NOMO-1 treated with DMSO at 0.1 percent for 48 hours (cell line): ENCODE measurements at regions not wholly inside any gene's neighbourhood (a gene's known extent, or its start where the extent isn't known, plus 50 kb on each side); places are given as distances from the start of the nearest gene placed in this dataset.
A peak's percentile ranks its signal among the peaks of the same experiment; 100 is the strongest.
"Not testable (repeated sequence)": the region's sequence is repeated elsewhere in the genome, so short reads cannot be mapped to it uniquely, and the experiment has no call there.

Source experiments
- DNase-seq: peaks from one replicate; lab custom pipeline; 2025; ENCODE audit not compliant: unreplicated experiment; lab: John Stamatoyannopoulos, UW

DNA sequence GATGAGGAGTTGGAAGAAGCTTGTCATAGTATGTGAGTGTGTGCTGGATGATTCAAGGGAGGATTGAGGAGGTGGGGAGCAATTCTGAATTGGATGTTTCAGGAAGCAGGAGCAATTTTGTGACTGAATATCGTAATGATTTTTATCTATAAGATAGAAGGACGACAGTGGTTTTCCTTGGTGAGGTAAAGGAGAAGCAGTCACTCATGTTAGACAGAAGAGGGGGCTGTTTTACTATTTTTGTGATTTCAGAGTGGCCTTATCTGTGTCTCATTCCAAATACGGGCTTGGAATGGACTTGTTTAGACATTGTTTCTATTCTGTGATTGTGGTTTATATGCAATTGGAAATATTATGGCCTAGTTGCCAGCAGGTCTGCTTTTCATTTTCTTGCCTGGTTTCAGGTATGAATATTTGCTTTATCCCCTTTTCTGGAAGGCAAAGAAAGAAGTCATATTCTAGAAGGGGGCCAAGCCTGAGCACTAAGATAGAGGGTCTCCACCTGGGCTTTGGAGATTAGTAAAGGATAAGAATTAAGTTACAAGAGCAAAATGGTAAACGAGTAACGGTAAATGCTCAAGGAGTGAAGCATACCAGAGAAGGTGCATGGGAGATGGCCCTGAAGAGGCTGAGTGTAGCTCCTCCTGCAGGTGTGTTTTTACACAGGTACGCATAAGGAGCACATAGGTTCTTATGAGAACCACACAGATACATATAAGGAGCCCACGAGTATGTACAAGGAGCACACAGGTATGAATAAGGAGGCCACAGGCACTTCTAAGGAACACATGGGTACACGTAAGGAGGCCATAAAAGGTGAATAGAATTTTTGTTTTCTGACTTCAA, 124.6 kb upstream of the KCNAB1 start:
- DNase-seq = peak; percentile 67

DNA sequence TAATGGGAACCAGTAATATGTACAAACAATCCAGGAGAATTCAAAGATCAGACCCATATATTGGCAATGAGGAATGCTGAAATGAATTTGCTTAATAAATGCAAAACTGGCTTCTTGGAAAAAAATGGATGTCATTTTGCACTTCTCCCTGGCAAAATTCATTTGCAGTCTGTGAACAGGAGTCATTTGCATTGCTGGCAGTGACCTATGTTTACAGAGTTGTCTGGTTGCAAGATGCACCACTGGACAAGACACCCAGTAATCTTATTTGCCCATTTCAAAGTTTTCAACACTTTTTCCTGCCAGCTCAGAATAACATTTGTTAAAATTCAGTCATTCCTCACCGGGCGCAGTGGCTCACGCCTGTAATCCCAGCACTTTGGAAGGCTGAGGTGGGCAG, 123.5 kb upstream of the KCNAB1 start:
- DNase-seq = no peak

DNA sequence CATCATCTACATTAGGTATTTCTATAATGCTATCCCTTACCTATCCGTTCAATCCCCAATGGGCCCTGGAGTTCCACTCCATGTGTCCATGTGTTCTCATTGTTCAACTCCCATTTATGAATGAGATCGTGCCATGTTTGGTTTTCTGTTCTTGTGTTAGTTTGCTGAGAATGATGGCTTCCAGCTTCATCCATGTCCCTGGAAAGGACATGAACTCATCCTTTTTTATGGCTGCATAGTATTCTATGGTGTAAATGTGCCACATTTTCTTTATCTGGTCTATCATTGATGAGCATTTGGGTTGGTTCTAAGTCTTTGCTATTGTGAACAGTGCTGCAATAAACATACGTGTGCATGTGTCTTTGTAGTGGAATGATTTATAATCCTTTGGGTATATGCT, 122.2 kb upstream of the KCNAB1 start:
- not testable (repeated sequence) for DNase-seq

GRCh38 chr3:156005736-156006135, 114.6 kb upstream of the KCNAB1 start:
- DNase-seq = no peak

GRCh38 chr3:156010829-156011228, 109.5 kb upstream of the KCNAB1 start:
- no peak for DNase-seq

GRCh38 chr3:156014489-156014888, 105.9 kb upstream of the KCNAB1 start:
- DNase-seq = peak; percentile 53

DNA sequence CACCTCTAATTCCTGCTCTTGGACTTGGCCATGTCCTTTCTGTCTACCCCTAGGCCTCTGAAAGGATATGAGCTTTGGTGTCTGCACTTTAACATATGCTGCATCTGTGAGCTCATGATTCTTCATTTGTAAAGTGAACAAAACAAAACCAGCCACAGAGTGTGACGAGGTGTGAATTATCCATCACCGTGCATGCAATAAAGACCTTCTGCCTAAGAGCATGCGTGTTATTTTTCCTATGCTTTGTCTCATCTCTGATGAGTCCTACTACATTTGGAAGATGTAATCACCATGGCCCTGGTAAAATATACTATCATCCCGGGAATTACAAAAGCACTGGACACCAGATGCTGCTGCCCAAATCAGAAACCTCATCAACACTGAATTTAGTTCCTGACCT, 103.5 kb upstream of the KCNAB1 start:
- no peak for DNase-seq

DNA sequence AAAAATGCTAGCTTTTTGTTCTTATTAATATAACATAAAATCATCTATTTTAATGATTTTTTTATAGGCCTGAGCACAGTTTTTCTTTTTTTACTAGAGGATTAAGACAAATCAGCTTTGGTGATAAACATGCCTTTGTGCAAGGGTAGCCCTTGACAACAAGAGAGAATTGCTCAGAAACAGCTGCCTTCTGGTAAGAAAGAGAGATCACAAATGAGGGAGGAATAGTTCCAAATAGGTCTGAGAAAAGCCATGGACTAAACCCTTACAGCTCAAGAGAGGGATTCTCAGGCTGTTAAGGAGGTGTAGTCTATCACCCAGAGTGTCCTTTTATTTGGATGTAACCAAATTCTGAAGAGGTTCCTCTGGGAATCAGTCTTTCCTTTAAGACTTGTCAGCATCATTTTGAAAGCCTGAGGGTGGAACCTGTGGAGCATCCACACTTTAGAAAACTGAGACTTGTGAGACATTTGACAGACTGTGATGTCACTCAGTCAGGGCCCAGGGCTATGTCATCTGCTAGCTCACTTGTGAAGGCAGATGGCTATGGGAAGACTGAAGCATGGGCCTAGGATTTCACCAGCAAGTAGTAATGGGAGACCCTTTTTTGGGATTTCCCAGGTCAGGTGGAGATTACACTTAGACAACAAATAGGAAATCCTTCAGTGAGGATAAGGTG, 102.9 kb upstream of the KCNAB1 start:
- DNase-seq = no peak

DNA sequence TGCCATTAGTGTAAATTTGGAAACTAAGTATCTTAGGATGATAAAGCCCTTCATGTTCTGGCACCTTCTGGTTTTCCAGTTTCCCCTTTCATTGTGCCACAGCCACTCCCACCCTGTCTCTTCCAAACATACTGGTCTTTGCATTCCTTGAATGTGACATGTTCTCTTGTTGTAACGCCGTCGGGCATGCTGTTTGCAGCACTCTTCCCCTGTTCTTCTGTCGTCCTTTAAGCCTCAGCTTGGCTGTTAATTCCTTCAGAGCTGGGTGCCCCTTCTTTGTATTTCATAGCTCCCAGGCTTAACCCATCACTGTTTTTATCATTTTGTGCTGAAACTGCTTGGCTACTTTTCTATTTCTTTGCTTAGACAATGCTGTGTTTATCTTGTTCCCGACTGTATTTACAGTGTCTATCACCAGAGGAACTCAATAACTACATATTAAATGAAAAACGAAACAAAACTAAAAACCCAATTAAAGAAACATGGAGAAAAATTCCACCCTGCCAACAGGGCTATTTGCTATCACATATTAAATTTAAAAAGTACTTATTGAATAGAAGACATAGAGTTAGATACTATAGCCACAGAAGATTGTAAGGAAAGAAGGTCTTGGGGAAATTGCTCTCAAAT, 95.4 kb upstream of the KCNAB1 start:
- no peak for DNase-seq

DNA sequence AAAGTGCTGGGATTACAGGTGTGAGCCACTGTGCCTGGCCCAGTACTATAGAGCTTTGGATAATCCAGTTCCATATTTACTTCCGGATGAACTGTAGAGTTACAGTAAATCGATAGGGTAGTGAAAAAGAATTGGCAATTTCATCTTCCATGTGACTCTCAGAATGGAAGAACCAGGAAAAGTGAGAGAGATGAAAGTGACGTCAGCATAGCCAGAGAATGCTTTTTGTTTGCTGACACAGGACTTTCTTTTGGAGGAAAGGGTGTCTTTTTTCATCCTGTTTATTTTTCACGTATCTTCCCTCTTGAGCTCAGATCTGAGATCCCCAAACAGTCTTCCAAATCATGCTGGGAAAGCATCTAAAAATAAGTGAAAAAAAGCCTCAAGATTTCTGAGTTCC, 91.2 kb upstream of the KCNAB1 start:
- DNase-seq = no peak

DNA sequence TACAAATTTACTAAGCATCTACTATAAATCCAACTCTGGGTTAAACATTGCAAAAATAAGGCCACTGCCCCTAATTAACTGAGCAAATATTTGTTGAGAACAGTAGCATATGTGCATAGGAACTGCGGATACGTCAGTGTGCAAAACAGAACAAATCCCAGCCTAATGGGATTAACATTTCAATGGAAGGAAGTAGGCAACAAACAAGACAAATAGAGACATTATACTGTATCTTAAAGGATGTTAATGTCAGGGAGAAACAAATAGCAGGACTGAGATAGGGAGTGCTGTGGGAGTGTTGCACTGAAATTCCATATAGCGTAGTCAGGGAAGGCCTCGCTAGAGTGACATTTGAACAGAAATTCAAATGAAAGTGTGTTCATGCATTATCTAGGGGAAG, 89.7 kb upstream of the KCNAB1 start:
- no peak for DNase-seq

DNA sequence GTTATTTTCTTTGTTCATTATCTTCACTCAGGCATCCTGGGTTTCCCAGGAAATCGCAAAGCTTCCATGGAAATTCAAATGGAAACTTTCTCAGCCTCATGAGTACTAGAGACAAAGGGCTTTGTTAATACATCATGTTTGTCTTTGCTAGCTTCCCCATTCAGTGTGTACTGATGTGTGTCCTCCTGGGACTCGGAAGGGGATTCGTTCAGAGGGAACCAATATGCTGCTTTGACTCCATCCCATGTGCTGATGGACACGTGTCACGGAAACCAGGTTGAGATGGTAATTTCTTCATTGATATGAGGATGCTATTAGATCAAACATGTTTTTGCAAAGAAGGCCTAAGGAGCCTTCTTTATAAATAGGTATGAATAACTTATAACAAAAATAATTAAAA, 87.0 kb upstream of the KCNAB1 start:
- no peak for DNase-seq

DNA sequence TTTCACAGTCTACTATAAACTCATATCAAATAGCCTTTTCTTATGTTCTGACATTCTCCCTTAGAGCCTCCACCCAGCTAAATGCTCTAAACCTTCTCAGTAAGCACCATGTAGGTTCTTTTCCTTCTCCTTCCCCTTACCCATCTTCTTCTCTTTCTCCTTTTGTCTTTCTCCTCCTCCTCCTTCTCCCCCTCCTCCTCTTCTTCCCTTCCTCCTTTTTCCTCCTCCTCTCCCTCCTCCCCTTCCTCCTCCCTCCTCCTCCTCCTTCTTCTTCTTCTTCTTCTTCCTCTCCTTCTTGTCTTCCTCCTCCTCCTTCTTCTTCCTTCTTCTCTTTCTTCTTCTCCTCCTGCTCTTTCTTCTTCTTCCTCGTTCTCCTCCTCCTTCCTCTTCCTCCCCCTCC, 85.2 kb upstream of the KCNAB1 start:
- DNase-seq = no peak

- DNase-seq = no peak
Observed at GRCh38 chr3:156036258-156037053, 83.9 kb upstream of the KCNAB1 start.

- no peak for DNase-seq
Observed at GRCh38 chr3:156037356-156037755, 83.0 kb upstream of the KCNAB1 start.

DNA sequence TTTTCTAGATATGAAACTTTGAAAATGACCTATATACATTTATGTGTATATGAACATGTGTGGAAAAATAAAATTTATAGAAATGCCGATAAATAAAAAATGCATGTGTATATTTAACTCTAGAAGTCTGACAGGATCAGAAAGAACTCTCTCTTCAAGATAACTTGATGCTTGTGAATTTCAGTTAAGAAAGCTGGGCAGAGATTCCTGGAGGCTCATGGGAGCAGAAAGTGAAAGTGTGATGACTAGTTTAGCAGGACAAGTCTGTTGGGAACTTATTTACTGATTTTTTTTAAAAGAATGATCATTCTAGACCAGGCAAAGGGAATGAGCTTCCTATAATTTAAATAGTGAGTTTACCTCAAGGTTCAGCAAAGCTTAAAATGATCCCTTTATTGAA, 81.5 kb upstream of the KCNAB1 start:
- DNase-seq = no peak

DNA sequence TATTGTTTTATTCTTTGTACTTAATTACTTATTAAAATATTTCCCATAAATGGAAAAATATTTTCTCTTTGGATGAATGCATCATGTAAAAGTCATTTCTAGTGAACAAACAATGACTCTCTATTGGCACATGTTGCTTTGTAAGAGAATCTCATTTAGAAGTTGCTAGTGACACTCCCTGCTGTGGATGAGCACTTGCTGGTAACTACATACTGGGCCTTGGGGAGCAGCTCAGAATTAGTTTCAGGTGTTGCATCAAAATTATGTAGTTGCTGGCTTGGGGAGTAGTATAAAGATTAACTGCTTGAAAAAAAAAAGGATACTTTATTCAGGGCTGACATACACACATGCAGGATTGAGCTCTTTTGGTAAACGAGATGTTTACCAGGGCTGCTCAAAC, 80.3 kb upstream of the KCNAB1 start:
- no peak for DNase-seq

- not testable (repeated sequence) for DNase-seq
Observed at GRCh38 chr3:156041216-156041841, 79.0 kb upstream of the KCNAB1 start.

GRCh38 chr3:156041856-156042255, 78.5 kb upstream of the KCNAB1 start:
- DNase-seq = not testable (repeated sequence)

DNA sequence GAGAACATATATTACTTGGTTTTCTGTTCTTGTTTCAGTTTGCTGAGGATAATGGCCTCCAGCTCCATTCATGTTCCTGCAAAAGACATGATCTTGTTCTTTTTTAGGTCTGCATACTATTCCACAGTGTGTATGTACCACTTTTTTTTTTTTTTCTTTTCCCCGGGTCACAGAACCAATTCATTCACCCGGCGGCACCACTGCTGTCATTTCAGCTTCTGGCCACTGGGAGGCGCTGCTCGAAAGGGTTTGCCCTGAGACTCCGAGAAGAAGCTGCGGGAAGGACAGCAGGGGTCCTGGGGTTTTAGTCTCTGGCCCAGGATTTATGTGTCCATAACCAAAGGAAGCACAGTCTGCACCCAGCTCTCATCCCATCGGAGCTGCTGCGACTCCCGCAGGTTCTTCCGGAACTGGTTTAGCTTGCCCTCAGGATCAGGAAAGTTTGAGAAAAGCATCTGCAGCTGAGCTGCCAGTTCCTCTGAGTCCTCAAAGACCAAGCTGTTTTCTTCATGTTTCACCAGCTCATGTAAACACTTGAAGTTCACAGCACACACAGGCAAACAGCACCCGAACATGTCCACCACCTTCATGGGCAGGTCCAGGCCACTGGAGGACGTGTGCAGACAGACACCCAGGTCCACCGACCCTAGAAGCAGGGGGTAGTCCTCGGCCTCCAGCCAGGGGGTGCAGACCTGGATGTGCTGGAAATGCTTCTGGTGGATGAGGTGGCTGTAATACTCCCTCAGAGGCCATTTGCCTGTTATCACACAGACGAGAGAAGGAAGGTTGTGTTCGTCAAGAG, 76.3 kb upstream of the KCNAB1 start:
- peak; percentile 16 for DNase-seq
